Activated CD4-positive, CD25-positive, alpha-beta regulatory T cell treated with anti-CD3 and anti-CD28 coated beads, Interleukin-2, amount 50 U/mL, for 24 hours (primary cell): ENCODE measurements at regions not wholly inside any gene's neighbourhood (a gene's known extent, or its start where the extent isn't known, plus 50 kb on each side); places are given as distances from the start of the nearest gene placed in this dataset.

ENCODE experiments used
- ATAC-seq, 2 donors: fragments of 150-1000 bp; cut with Tn5 transposase; one replicate each; pipeline ENCODE4 v1.10.0; 2021; ENCODE audit warnings: mild to moderate bottlenecking in 1 of 2, moderate library complexity in 1 of 2

- no peak for ATAC-seq
Observed at GRCh38 chr10:88023676-88024075, 160.3 kb downstream of the PTEN start.

DNA sequence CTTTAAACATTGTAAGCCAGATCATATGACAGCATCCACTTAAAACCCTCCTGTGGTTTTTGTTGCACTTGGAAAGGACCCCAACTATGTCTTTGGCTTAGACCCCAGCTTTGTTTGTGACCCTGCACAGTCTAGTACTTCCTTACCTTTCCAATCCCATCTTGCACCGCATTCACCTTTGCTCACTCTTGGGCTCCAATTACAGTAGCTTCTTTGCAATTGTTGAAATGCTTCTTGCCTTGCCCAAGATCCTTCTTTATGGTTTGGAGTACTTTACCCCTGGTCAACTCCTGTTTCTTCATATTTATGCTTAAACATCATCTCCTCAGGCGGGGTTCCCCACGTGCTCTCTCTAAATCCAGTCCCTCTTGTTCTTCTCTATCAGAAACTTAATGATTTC is 162.6 kb downstream of the PTEN start:
- no peak for ATAC-seq

DNA sequence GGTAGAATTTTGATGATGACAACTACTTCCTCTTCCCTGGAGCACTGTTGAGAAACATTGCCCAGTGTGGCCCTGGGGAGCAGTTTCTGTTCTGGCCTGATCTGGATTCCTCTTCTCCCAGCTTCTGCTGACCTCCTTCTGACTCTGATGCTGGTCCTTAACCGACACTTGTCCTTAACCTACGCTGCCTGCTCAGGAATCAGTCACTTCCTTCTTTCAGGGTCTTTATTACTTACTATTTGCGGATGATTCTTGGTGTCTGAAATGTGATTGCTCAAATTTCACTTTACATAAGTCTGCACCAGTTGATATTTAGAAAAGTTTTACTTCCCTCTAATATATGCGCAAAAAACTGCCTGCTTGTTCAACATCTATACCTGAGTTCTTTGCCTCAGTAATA is 164.1 kb downstream of the PTEN start:
- ATAC-seq, result no peak

DNA sequence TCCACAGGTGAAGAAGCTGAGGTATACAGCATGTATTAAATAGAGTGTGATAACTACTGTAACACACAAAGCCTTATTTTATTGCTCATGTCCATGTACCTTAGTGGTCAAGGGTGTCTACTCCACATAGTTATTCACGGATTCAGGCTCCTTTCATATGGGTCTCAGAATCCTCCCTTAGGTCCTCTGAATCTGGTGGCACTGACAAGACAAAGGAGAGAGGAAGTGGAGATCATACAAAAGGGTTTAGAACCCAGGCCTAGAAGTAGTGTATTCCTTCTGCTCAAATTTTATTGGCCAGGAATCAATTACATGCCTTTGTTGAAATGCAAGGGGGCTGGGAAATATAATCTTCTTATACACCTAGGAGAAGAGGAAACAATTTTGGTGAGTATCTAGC is 164.6 kb downstream of the PTEN start:
- ATAC-seq, result no peak

GRCh38 chr10:88028654-88029053 is 165.2 kb downstream of the PTEN start:
- ATAC-seq, result no peak

- ATAC-seq, result no peak
Observed at GRCh38 chr10:88032566-88032965, 169.1 kb downstream of the PTEN start.

GRCh38 chr10:88033385-88033784 is 170.0 kb downstream of the PTEN start:
- no peak for ATAC-seq

GRCh38 chr10:88033793-88034192 is 170.4 kb downstream of the PTEN start:
- no peak for ATAC-seq

DNA sequence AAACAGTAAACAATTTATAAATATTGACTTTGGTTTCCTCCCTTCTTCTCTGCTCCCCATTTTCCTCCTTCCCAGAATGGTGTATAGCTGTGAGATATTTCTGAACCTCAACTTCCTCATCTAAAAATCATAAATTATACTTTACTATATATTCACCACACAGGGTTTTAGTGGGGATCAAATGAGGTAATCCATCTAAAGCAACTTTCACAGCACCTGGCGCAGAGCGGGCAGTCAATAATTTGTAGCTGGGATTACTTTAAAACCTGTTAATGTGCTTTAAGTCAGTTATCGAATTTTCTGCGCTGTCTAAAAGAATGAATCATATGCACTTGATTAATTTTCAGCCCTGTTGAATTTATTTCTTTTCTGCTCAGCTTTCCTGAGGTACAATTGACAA is 172.7 kb downstream of the PTEN start:
- no peak for ATAC-seq

DNA sequence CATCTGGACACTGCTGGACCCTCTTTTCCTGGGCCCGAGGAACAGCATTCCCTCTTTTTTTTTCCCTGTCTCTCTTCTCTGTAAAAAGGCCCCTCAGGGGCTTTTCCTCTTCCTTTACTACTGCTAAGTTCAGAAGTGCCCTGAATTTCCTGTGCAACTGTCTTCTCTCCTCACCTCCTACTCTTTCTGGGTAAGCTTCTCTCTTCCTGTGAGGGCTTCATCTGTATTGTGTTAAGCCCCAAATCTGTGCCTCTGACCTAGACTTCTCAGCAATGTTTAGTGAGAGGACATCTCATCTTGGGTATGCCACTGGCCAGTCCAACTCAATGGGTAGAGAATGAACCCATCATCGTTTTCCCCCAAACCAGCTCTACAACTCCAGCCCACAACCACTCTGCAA is 174.2 kb downstream of the PTEN start:
- no peak for ATAC-seq

DNA sequence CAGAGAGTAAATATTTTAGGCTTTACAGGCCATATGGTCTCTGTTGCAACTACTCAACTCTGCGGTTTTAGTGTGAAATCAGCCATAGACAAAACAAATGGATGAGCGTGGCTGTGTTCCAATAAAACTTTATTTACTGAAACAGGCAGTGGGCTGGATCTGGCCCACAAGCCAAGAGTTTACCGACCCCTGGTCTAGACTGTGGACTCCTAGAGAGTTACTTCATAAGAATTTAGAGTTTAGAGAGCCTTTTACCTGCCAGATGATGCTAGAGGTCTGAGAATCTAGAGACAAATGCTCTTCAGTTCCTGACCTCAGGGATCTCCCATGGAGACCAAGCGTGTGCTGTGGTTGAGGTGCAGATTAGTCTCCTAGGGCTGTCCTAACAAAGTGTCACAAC is 174.8 kb downstream of the PTEN start:
- ATAC-seq, result no peak

- ATAC-seq, result no peak
Observed at GRCh38 chr10:88039496-88040200, 176.2 kb downstream of the PTEN start.

DNA sequence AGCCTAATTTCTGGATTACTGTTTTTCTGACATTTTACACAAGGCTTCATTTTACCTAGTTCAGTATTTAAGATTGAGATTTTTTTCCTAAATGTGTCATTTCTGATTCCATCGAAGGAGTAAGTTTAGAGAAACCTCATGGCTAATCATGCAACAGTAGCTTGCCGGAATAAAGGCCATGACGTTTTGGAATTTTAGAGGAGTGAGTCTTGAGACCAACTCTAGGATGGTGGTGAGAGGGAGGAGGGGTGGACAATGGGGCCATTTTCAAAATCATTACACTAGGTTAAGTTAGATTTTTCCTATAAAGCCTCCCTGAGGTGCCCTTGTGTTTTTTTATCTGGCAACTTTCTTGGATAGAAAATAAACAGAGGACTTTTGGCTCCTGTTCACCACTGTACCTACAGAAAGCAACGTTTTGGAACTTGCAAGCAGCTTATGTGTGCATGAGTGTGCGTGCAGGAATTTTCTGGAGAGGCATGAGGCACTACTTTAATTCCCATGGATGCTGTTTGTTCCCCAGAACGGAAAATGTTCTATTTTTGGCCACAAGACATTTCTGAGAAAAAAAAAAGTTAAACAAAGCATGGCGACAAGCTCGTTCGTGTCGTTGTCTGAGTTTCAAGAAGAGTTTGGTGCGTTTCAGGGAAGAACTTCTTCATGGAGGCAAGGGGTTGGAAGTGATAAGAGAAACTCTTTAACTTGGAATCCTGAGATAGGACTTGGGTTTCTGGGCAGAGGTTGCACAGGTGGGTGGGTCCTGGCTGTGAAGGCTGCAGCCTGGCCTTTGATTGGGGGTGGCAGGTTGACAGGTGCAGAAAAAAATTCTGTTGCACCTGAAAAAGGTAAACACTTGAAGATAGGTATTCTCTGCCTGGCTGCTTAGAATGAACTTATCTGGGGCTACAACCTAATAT is 178.1 kb downstream of the PTEN start:
- no peak for ATAC-seq

GRCh38 chr10:88042160-88043100 is 179.0 kb downstream of the PTEN start:
- no peak for ATAC-seq

DNA sequence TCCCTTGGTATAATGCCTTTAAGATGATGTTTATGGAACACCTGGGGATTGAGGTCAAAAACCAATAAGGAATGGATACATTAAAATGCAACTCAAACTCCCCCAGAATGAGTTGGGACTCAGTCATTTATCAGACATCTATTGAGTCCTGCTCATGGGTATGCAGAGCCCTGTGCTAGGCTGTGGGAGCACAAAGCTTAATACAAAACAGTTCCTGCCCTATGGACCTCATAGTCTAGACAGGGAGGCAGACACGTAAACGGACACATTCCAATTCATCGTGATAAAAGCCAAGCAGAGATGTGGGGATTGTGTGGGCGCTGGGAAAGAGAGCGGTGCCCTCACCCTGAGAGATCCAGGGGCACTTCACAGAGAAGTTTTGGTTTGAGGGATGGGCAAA is 181.7 kb downstream of the PTEN start:
- ATAC-seq, result no peak

DNA sequence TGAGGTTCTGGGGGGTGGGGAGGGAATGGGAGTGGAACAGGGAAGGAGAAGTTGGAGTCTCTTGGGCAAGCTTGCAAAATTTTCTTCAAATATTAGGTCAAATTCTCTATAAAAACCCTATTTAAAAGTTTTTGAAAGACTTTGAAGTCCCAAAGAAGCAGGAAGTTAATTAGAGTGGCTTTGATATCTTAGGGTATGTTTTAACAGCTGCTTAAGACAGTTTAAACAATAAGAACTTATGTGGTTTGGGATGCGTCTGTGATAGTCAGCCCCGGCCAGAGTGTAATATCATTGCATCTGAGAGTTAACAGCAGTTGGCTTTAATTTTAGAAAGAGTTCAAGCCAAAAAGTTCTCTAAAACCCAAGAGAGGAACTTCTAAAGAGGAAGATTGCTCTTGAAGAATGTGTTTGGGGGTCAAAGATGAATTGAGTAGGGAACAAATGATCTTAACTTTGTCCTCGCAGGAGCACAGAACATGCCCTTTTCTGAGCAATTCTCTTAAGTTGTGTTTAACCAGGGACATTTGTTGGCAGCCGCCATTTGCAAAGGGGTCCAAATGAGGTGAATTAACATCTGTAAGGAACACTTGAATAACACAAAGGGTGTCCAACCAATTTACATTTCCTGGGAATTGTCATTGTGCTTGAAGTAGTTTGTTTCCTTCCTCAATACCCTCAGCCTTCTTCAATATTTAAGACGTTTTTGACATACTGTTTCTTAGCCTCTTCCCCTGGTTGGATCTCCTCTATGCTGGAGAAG is 182.4 kb downstream of the PTEN start:
- ATAC-seq, result no peak

- ATAC-seq, result no peak
Observed at GRCh38 chr10:88047579-88047978, 184.2 kb downstream of the PTEN start.

DNA sequence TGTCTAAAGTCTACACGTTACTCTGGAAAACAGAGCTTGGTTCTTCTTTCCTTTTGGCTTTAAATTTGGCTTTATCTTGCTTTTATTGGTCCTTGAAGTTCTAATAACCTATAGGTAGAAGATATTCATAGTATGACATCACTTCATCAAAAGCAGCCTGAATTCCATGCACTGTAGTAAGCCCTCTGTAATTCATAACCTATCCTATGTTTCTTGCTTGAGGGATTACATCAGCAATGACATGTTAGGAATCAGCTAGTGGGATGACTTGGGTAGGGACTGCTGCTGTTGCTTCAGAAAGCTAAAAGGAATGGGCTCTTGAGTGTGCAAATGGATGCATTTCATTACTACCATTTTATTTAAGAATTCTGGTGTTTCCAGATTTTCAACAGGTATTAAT is 184.9 kb downstream of the PTEN start:
- ATAC-seq, result no peak

GRCh38 chr10:88049204-88049603 is 185.8 kb downstream of the PTEN start:
- ATAC-seq, result no peak

DNA sequence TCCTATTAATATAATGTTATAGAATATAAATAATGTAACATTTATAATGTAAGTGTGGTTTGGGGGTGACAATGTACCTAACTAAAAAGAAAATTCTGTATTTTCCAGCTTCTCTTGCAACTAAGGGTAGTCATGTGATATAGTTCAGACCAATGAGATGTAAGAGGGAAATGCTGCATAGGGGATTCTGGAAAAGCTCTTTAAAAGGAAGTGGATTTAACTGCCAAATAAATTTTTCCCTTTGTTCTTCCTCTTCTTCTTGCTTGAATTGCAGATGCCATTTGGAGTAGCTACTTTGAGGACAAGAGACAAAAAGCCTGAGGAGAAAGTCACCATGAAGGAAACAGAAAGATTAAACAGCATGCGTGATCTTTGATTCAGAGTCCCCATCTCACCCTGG is 194.3 kb downstream of the PTEN start:
- ATAC-seq, result no peak

- ATAC-seq, result no peak
Observed at GRCh38 chr10:88058750-88059149, 195.3 kb downstream of the PTEN start.

- no peak for ATAC-seq
Observed at GRCh38 chr10:88059190-88059589, 195.8 kb downstream of the PTEN start.
